Lower lobe of right lung (tissue), 2 donors: ENCODE measurements at regions not wholly inside any gene's neighbourhood (a gene's known extent, or its start where the extent isn't known, plus 50 kb on each side); places are given as distances from the start of the nearest gene placed in this dataset.

Experiments
- ATAC-seq, 2 donors: fragments of 200-7000 bp; cut with Tn5 transposase; one replicate each; pipeline ENCODE4 v1.9.1; 2020 to 2022; ENCODE audit warnings: mild to moderate bottlenecking in 2 of 2, moderate library complexity in 2 of 2
- DNase-seq: peaks from one replicate; pipeline ENCODE4 v3.0.0-alpha.2; 2020
- H3K27ac ChIP-seq: fragments of 200-600 bp; one replicate; pipeline ENCODE4 v1.8.0; 2022
- H3K27me3 ChIP-seq: fragments of 200-600 bp; one replicate; pipeline ENCODE4 v1.8.0; 2022; ENCODE audit warnings: low read depth
- H3K36me3 ChIP-seq: fragments of 200-600 bp; one replicate; pipeline ENCODE4 v1.8.0; 2022; ENCODE audit warnings: mild to moderate bottlenecking
- H3K4me1 ChIP-seq: fragments of 200-600 bp; one replicate; pipeline ENCODE4 v1.8.0; 2022
- H3K4me3 ChIP-seq: fragments of 200-600 bp; one replicate; pipeline ENCODE4 v1.8.0; 2022; ENCODE audit warnings: mild to moderate bottlenecking
- H3K9me3 ChIP-seq: fragments of 200-600 bp; one replicate; pipeline ENCODE4 v1.8.0; 2022
- intact Hi-C: fragments of 100-400 bp; cut with DNase I; formaldehyde crosslinking; loops from one replicate; pipeline ENCODE4 v1.11.0; 2022
- TF ChIP-seq, protein P1 (sequence below): fragments of 200-600 bp; IDR thresholded peaks from one replicate; pipeline ENCODE4 v1.8.0; 2022; ENCODE audit warnings: antibody characterized with exemption, mild to moderate bottlenecking
- donor health status: DM: no; HTN: yes; CAD: no; lungs with severe emphysema.

GRCh38 chr5:135087950-135088349 is 53.9 kb upstream of the PITX1 start:
- H3K27me3 ChIP-seq, result peaks cover 16% of the 10 kb centered on the region
- no peak overlapping the region for H3K4me3 ChIP-seq
- intact Hi-C loops, result no loop called here
- no peaks in the 10 kb centered on the region for H3K36me3 ChIP-seq
- TF ChIP-seq, protein P1, sequence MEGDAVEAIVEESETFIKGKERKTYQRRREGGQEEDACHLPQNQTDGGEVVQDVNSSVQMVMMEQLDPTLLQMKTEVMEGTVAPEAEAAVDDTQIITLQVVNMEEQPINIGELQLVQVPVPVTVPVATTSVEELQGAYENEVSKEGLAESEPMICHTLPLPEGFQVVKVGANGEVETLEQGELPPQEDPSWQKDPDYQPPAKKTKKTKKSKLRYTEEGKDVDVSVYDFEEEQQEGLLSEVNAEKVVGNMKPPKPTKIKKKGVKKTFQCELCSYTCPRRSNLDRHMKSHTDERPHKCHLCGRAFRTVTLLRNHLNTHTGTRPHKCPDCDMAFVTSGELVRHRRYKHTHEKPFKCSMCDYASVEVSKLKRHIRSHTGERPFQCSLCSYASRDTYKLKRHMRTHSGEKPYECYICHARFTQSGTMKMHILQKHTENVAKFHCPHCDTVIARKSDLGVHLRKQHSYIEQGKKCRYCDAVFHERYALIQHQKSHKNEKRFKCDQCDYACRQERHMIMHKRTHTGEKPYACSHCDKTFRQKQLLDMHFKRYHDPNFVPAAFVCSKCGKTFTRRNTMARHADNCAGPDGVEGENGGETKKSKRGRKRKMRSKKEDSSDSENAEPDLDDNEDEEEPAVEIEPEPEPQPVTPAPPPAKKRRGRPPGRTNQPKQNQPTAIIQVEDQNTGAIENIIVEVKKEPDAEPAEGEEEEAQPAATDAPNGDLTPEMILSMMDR, result no peak
- no peak for ATAC-seq
- H3K9me3 ChIP-seq, result no peaks in the 10 kb centered on the region
- H3K27ac ChIP-seq, result no peak overlapping the region
- no peak for DNase-seq
- no peaks in the 10 kb centered on the region for H3K4me1 ChIP-seq

DNA sequence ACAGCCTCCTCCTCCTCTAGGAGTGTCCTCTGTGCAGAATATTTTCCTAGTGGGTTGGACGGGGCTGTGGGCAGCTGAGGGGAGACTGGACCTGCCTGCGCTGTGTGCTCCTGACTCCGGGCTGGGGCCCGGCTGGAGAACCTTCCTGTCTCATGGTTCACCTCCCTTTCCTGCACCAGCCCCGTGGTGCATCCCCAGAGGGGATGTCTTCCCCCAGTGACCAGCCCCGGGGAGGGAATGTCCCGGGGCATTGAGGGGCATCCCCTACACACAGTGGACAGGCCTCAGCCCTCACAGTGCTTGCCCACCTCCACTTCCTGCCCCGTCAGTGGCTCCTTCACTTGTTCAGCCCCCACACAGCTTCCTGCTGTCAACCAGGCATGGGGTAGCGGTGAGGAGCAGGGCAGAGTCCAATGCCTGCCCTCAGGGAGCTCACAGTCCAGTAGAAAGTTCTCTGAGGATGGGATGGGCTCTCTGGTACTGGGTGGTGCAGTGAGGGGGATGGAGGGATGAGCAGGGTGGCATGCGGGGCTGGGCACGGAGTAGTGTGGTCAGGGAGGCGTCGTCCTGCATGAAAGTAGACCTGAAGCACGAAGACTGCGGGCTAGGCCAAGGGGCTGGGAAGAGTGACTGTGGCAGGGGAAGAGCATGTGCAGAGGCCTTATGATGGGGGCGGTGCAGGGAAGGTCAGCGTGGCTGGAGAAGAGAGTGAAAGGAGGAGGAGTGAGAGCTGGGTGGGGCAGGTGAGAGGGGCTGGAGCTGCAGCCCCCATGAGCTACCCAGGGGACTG is 52.1 kb upstream of the PITX1 start:
- intact Hi-C loops, result no loop called here
- no peak for DNase-seq

GRCh38 chr5:135085133-135085935 is 51.3 kb upstream of the PITX1 start:
- H3K4me3 ChIP-seq, result no peak overlapping the region
- no peaks in the 10 kb centered on the region for H3K36me3 ChIP-seq
- H3K9me3 ChIP-seq, result peaks cover 6% of the 10 kb centered on the region
- intact Hi-C loops, result no loop called here
- TF ChIP-seq, protein P1, result no peak
- peaks cover 16% of the 10 kb centered on the region for H3K27me3 ChIP-seq
- H3K4me1 ChIP-seq, result no peaks in the 10 kb centered on the region
- no peak for DNase-seq
- peak in 1 of 2 donors; percentile 47 for ATAC-seq
- no peak overlapping the region for H3K27ac ChIP-seq

More for the DNA sequence above, 52.1 kb upstream of the PITX1 start:
- TF ChIP-seq, protein P1, result no peak
- no peak overlapping the region for H3K4me3 ChIP-seq
- H3K9me3 ChIP-seq, result peaks cover 6% of the 10 kb centered on the region
- no peaks in the 10 kb centered on the region for H3K36me3 ChIP-seq
- peak in 1 of 2 donors; percentile 30 for ATAC-seq
- no peaks in the 10 kb centered on the region for H3K4me1 ChIP-seq
- H3K27ac ChIP-seq, result no peak overlapping the region
- peaks cover 16% of the 10 kb centered on the region for H3K27me3 ChIP-seq
